ENCODE measurements at regions not wholly inside any gene's neighbourhood (a gene's known extent, or its start where the extent isn't known, plus 50 kb on each side); places are given as distances from the start of the nearest gene placed in this dataset.

GRCh38 chr4:77465271-77465670, 140.3 kb upstream of the CXCL13 start:
- no peak overlapping the region for H3K4ac ChIP-seq (ENCODE audit: low read depth, low read length)
- WGBS (ENCODE audit: extremely low coverage, insufficient read length, low lambda C conversion rate): no CpG with 5 or more reads among the region's 2 CpGs

More at GRCh38 chr4:77465271-77465670, 140.3 kb upstream of the CXCL13 start:
- H2AK5ac ChIP-seq (ENCODE audit: insufficient read length, low read length): no peak overlapping the region
- H3K56ac ChIP-seq (ENCODE audit: insufficient read length, low read depth, low read length): no peak overlapping the region
- H3K4me2 ChIP-seq (ENCODE audit: insufficient read depth, insufficient read length, low read length): no peak overlapping the region
- H2BK20ac ChIP-seq (ENCODE audit: low read depth, low read length, poor library complexity, severe bottlenecking): no peak overlapping the region
- no peak overlapping the region for H3K4me3 Mint-ChIP-seq
- H3K9me3 Mint-ChIP-seq: peaks cover 30 to 52% of the 10 kb centered on the region in 2 experiments
- no peak overlapping the region for H3K27ac ChIP-seq (ENCODE audit: insufficient read length, low read depth, low read length)
- H3T11ph ChIP-seq (ENCODE audit: low read length): no peak overlapping the region
- H4K5ac ChIP-seq (ENCODE audit: insufficient read length, low read depth, low read length): no peak overlapping the region
- H3K9ac ChIP-seq (ENCODE audit: extremely low read depth, insufficient read length, low read length): no peak overlapping the region
- no peak overlapping the region for H3K27ac Mint-ChIP-seq
- H3K4me1 ChIP-seq (ENCODE audit: insufficient read depth, low read length): no peaks in the 10 kb centered on the region
- no peaks in the 10 kb centered on the region for H3K79me2 ChIP-seq (ENCODE audit: insufficient read depth, low read length)
- no peak overlapping the region for H2AFZ ChIP-seq (ENCODE audit: low read length)
- TF ChIP-seq CTCF (conservative IDR thresholded peaks at IDR 0.05): peak; percentile 59; the same call in 2 of the 3 replicates
- no peak overlapping the region for H2BK12ac ChIP-seq (ENCODE audit: insufficient read length, low read depth, low read length)
- no peak overlapping the region for H2BK120ac ChIP-seq (ENCODE audit: low read depth, low read length, poor library complexity, severe bottlenecking)
- H2BK5ac ChIP-seq (ENCODE audit: insufficient read length, low read length): no peak overlapping the region
- no peaks in the 10 kb centered on the region for H3K79me1 ChIP-seq (ENCODE audit: insufficient read depth, low read depth, low read length, poor library complexity, severe bottlenecking)
- no peak overlapping the region for H3K23ac ChIP-seq (ENCODE audit: insufficient read length, low read depth, low read length)
- peaks cover 6% of the 10 kb centered on the region for H3K27me3 Mint-ChIP-seq (ENCODE audit: low read depth)
- H3K4me1 Mint-ChIP-seq: no peaks in the 10 kb centered on the region
- H3K23me2 ChIP-seq (ENCODE audit: insufficient read length, low read depth, low read length, poor library complexity, severe bottlenecking): no peaks in the 10 kb centered on the region
- H3K9me3 ChIP-seq (ENCODE audit: control insufficient read depth, low read depth, low read length): peaks cover 5% of the 10 kb centered on the region
- H2BK15ac ChIP-seq (ENCODE audit: low read depth, low read length): no peak overlapping the region
- no peak overlapping the region for H3K14ac ChIP-seq (ENCODE audit: insufficient read depth, low read length)
- H4K91ac ChIP-seq (ENCODE audit: insufficient read length, low read depth, low read length): no peak overlapping the region
- no peak overlapping the region for H3K18ac ChIP-seq (ENCODE audit: insufficient read length, low read depth, low read length)
- no peak overlapping the region for H4K8ac ChIP-seq (replicated peaks; ENCODE audit: insufficient read length, low read depth, low read length)
- peaks cover 0 to 5% (median 5%) of the 10 kb centered on the region in 3 experiments; a peak in 3 of 7 replicates for H3K36me3 Mint-ChIP-seq (ENCODE audit: insufficient read depth in 1 of 3, low read depth in 3 of 3)
- peak; percentile 36 for DNase-seq
- no peaks in the 10 kb centered on the region for H4K20me1 ChIP-seq (ENCODE audit: control insufficient read depth, insufficient read depth, insufficient read length)
- no peaks in the 10 kb centered on the region for H3K27me3 ChIP-seq (ENCODE audit: insufficient read depth, low read length)
